HEK293 (cell line): ENCODE measurements at regions not wholly inside any gene's neighbourhood (a gene's known extent, or its start where the extent isn't known, plus 50 kb on each side); places are given as distances from the start of the nearest gene placed in this dataset.
"Not testable (repeated sequence)": the region's sequence is repeated elsewhere in the genome, so short reads cannot be mapped to it uniquely, and the experiment has no call there.

Experiments used
- CTCF ChIA-PET: fragments of 350-600 bp; formaldehyde crosslinking; extraction: SDS; loops from one replicate; lab custom pipeline; 2021; ENCODE audit warnings: antibody characterized with exemption; lab: Yijun Ruan, JAX
- POLR2A ChIA-PET: fragments of 300-600 bp; formaldehyde crosslinking; extraction: SDS; loops from one replicate; lab custom pipeline; 2020; ENCODE audit warnings: antibody characterized with exemption, inconsistent platforms; lab: Yijun Ruan, JAX
- H3K27ac ChIP-seq: fragments of 200-500 bp; sonication (Bioruptor generic); 2 replicates; pipeline ENCODE4 v1.5.1; 2014; ENCODE audit warnings: low read depth, low read length, control low read depth, inconsistent platforms; ENCODE audit errors: extremely low read depth
- H3K36me3 ChIP-seq, 2 experiments: fragments of 200-500 bp in 1 of 2; sonication (Bioruptor generic) in 1 of 2; 1 replicate in 1 of 2; 2 replicates in 1 of 2; pipeline ENCODE4 v1.5.1; 2014 to 2017; ENCODE audit warnings: inconsistent platforms in 2 of 2, low read length in 2 of 2; ENCODE audit not compliant: control insufficient read depth in 2 of 2, insufficient read depth in 1 of 2
- H3K4me1 ChIP-seq: fragments of 200-500 bp; sonication (Bioruptor generic); 2 replicates; pipeline ENCODE4 v1.5.1; 2014; ENCODE audit warnings: mild to moderate bottlenecking, low read length, inconsistent platforms; ENCODE audit not compliant: control insufficient read depth, insufficient read depth
- H3K4me3 ChIP-seq: 2 replicates; pipeline ENCODE4 v1.5.1; 2011; ENCODE audit warnings: low read depth, mild to moderate bottlenecking, control low read depth, low read length, moderate library complexity
- H3K9me3 ChIP-seq: fragments of 200-500 bp; sonication (Bioruptor generic); 2 replicates; pipeline ENCODE4 v1.5.1; 2014; ENCODE audit warnings: low read depth, low read length, inconsistent platforms; ENCODE audit not compliant: control insufficient read depth, insufficient read depth
- BCL11B ChIP-seq: fragments of 450-650 bp; formaldehyde crosslinking; IDR thresholded peaks from 2 replicates; pipeline ENCODE4 v1.5.1; 2016; ENCODE audit warnings: low read depth, missing biosample characterization, missing genetic modification characterization
- GLIS1 ChIP-seq: fragments of 450-650 bp; formaldehyde crosslinking; IDR thresholded peaks from 2 replicates; pipeline ENCODE4 v1.5.1; 2016; ENCODE audit warnings: missing biosample characterization, missing genetic modification characterization
- HOXC10 ChIP-seq: sonication (generic); formaldehyde crosslinking; IDR thresholded peaks from 2 replicates; pipeline ENCODE4 v1.8.1; 2023; ENCODE audit warnings: mild to moderate bottlenecking, missing genetic modification reagents
- INSM2 ChIP-seq: fragments of 450-650 bp; formaldehyde crosslinking; IDR thresholded peaks from 2 replicates; pipeline ENCODE4 v1.5.1; 2016; ENCODE audit warnings: missing biosample characterization, missing genetic modification characterization
- SP3 ChIP-seq: fragments of 450-650 bp; formaldehyde crosslinking; IDR thresholded peaks from 2 replicates; pipeline ENCODE4 v1.5.1; 2016; ENCODE audit warnings: missing biosample characterization, missing genetic modification characterization
- ZNF133 ChIP-seq: fragments of 450-650 bp; formaldehyde crosslinking; IDR thresholded peaks from 2 replicates; pipeline ENCODE4 v1.5.1; 2016; ENCODE audit warnings: missing biosample characterization, missing genetic modification characterization
- ZNF138 ChIP-seq: fragments of 450-650 bp; formaldehyde crosslinking; IDR thresholded peaks from 2 replicates; pipeline ENCODE4 v1.5.1; 2016; ENCODE audit warnings: missing biosample characterization, missing genetic modification characterization, borderline replicate concordance
- ZNF16 ChIP-seq: fragments of 450-650 bp; formaldehyde crosslinking; IDR thresholded peaks from 2 replicates; pipeline ENCODE4 v1.5.1; 2016; ENCODE audit warnings: low read depth, missing biosample characterization, missing genetic modification characterization
- ZNF2 ChIP-seq: fragments of 450-650 bp; formaldehyde crosslinking; IDR thresholded peaks from 2 replicates; pipeline ENCODE4 v1.5.1; 2016; ENCODE audit warnings: missing biosample characterization, missing genetic modification characterization
- ZNF335 ChIP-seq: fragments of 450-650 bp; formaldehyde crosslinking; conservative IDR thresholded peaks from 2 replicates; pipeline ENCODE4 v1.5.1; 2016; ENCODE audit warnings: missing biosample characterization, missing genetic modification characterization
- ZNF488 ChIP-seq: fragments of 450-650 bp; formaldehyde crosslinking; IDR thresholded peaks from 2 replicates; pipeline ENCODE4 v1.5.1; 2016; ENCODE audit warnings: missing biosample characterization, missing genetic modification characterization
- ZNF544 ChIP-seq: fragments of 450-650 bp; formaldehyde crosslinking; IDR thresholded peaks from 2 replicates; pipeline ENCODE4 v1.5.0; 2017; ENCODE audit warnings: missing biosample characterization, missing genetic modification characterization
- ZNF558 ChIP-seq: fragments of 450-650 bp; formaldehyde crosslinking; IDR thresholded peaks from 2 replicates; pipeline ENCODE4 v1.5.1; 2016; ENCODE audit warnings: missing biosample characterization, missing genetic modification characterization
- ZNF626 ChIP-seq: fragments of 450-650 bp; sonication (Bioruptor Pico); formaldehyde crosslinking; IDR thresholded peaks from 2 replicates; pipeline ENCODE4 v1.5.1; 2018; ENCODE audit warnings: missing biosample characterization, missing genetic modification characterization, inconsistent platforms
- ZNF639 ChIP-seq: fragments of 450-650 bp; formaldehyde crosslinking; IDR thresholded peaks from 2 replicates; pipeline ENCODE4 v1.5.1; 2016; ENCODE audit warnings: missing biosample characterization, missing genetic modification characterization
- ZNF645 ChIP-seq: fragments of 450-650 bp; formaldehyde crosslinking; IDR thresholded peaks from 2 replicates; pipeline ENCODE4; 2016; ENCODE audit warnings: missing biosample characterization, missing genetic modification characterization

- TF ChIP-seq SP3 (tag by site-specific recombination) (no peak), ZNF488 (tag by site-specific recombination) (no peak), ZNF639 (no peak), ZNF544 (no peak), ZNF335 (tag by site-specific recombination) (no peak), ZNF2 (no peak), ZNF16 (no peak), HOXC10 (CRISPR knock-in tag) (no peak), ZNF626 (tag by site-specific recombination) (no peak), BCL11B (tag by site-specific recombination) (no peak), ZNF133 (tag by site-specific recombination) (no peak), ZNF645 (tag by site-specific recombination) (no peak)
- ChIA-PET CTCF (no interaction called here), POLR2A (no interaction called here)
- Histone ChIP-seq H3K4me3 (no peak overlapping the region), H3K36me3 (no peaks in the 10 kb centered on the region), H3K9me3 (no peaks in the 10 kb centered on the region), H3K4me1 (no peaks in the 10 kb centered on the region), H3K27ac (no peak overlapping the region)
Observed at GRCh38 chr16:31807086-31807485, 66.5 kb upstream of the ZNF267 start.

- H3K4me3 ChIP-seq, result no peak overlapping the region
- TF ChIP-seq ZNF138 (tag by site-specific recombination) (no peak), ZNF558 (tag by site-specific recombination) (no peak), GLIS1 (no peak), INSM2 (tag by site-specific recombination) (no peak)
- H3K4me1 ChIP-seq, result no peaks in the 10 kb centered on the region
- POLR2A ChIA-PET, result no interaction called here
- H3K36me3 ChIP-seq, result no peaks in the 10 kb centered on the region
- H3K27ac ChIP-seq, result no peak overlapping the region
- CTCF ChIA-PET, result no interaction called here
- H3K9me3 ChIP-seq, result no peaks in the 10 kb centered on the region
Observed at GRCh38 chr16:31810863-31811262, 62.7 kb upstream of the ZNF267 start.

GRCh38 chr16:31816141-31816540 is 57.5 kb upstream of the ZNF267 start:
- H3K9me3 ChIP-seq, POLR2A ChIA-PET, H3K4me1 ChIP-seq, H3K27ac ChIP-seq, CTCF ChIA-PET, H3K4me3 ChIP-seq, H3K36me3 ChIP-seq: not testable (repeated sequence)
